Hepatocyte (in vitro differentiated cells): ENCODE measurements at regions not wholly inside any gene's neighbourhood (a gene's known extent, or its start where the extent isn't known, plus 50 kb on each side); places are given as distances from the start of the nearest gene placed in this dataset.

Experiments used
- CTCF ChIP-seq: fragments of 200-600 bp; sonication (generic); IDR thresholded peaks from 2 replicates; pipeline ENCODE4 v1.5.1; 2016; ENCODE audit warnings: antibody characterized with exemption, mild to moderate bottlenecking; ENCODE audit not compliant: poor library complexity
- EZH2 ChIP-seq: fragments of 200-600 bp; sonication (generic); IDR thresholded peaks from 2 replicates; pipeline ENCODE4 v1.6.1; 2016; ENCODE audit warnings: antibody characterized with exemption, mild to moderate bottlenecking, borderline replicate concordance
- EZH2phosphoT487 ChIP-seq: fragments of 200-600 bp; sonication (generic); IDR thresholded peaks from one replicate; pipeline ENCODE4 v1.6.1; 2018; ENCODE audit warnings: antibody characterized with exemption, mild to moderate bottlenecking, low read depth, moderate library complexity; ENCODE audit not compliant: unreplicated experiment, severe bottlenecking

- no peak for TF ChIP-seq CTCF
- TF ChIP-seq EZH2phosphoT487: no peak
- no peak for TF ChIP-seq EZH2
Measured at GRCh38 chr10:90096196-90096595, 394.8 kb downstream of the KIF20B start.
